Naive thymus-derived CD4-positive, alpha-beta T cell (primary cell): ENCODE measurements at regions not wholly inside any gene's neighbourhood (a gene's known extent, or its start where the extent isn't known, plus 50 kb on each side); places are given as distances from the start of the nearest gene placed in this dataset.
"Not testable (repeated sequence)": the region's sequence is repeated elsewhere in the genome, so short reads cannot be mapped to it uniquely, and the experiment has no call there.

Experiments
- ATAC-seq: fragments of 150-1000 bp; cut with Tn5 transposase; 2 replicates; pipeline ENCODE4 v1.10.0; 2021; ENCODE audit warnings: mild to moderate bottlenecking, moderate library complexity
- CTCF ChIA-PET: fragments of 350-600 bp; sonication (Branson Sonifier 250); formaldehyde crosslinking; loops from one replicate; lab custom pipeline; 2021; ENCODE audit warnings: antibody characterized with exemption; lab: Charles Lee
- POLR2A ChIA-PET: fragments of 350-600 bp; sonication (Branson Sonifier 250); formaldehyde crosslinking; loops from one replicate; lab custom pipeline; 2021; ENCODE audit warnings: antibody characterized with exemption, inconsistent platforms; lab: Charles Lee
- DNase-seq, 9 donors: peaks; one replicate each; pipeline versions ENCODE4 v3.0.0 to v3.0.0-alpha.2; 2020 to 2022; ENCODE audit warnings: mixed read lengths in 1 of 9
- H3K27ac ChIP-seq: one replicate; pipeline ENCODE4 v1.7.0; 2013; ENCODE audit warnings: mild to moderate bottlenecking, low read depth, low read length, moderate library complexity
- H3K27me3 ChIP-seq, 2 donors: one replicate each; pipeline ENCODE4 v1.7.0; 2013; ENCODE audit warnings: low read length in 2 of 2, mild to moderate bottlenecking in 2 of 2, moderate library complexity in 2 of 2; ENCODE audit not compliant: control insufficient read depth in 2 of 2, insufficient read depth in 2 of 2
- H3K36me3 ChIP-seq, 3 experiments: 1 replicate in 2 of 3; 2 replicates in 1 of 3; pipeline ENCODE4 v1.7.0; 2013; ENCODE audit warnings: low read length in 3 of 3, mild to moderate bottlenecking in 3 of 3, moderate library complexity in 1 of 3; ENCODE audit not compliant: insufficient read depth in 3 of 3, control insufficient read depth in 2 of 3
- H3K4me1 ChIP-seq, 2 donors: one replicate each; pipeline ENCODE4 v1.7.0; 2013; ENCODE audit warnings: low read length in 2 of 2, mild to moderate bottlenecking in 2 of 2, moderate library complexity in 1 of 2; ENCODE audit not compliant: control insufficient read depth in 2 of 2, insufficient read depth in 2 of 2
- H3K4me3 ChIP-seq: 2 replicates; pipeline ENCODE4 v1.7.0; 2013; ENCODE audit warnings: mild to moderate bottlenecking, low read length
- H3K9me3 ChIP-seq, 3 experiments: 1 replicate in 2 of 3; 2 replicates in 1 of 3; pipeline ENCODE4 v1.7.0; 2013; ENCODE audit warnings: low read length in 3 of 3; ENCODE audit not compliant: control insufficient read depth in 2 of 3
- H3K27ac Mint-ChIP-seq, 9 donors: one replicate each; pipeline ENCODE4 v1.8.0; 2020 to 2022; ENCODE audit warnings: mixed read lengths in 9 of 9, mild to moderate bottlenecking in 8 of 9, moderate library complexity in 5 of 9, inconsistent platforms in 2 of 9
- H3K27me3 Mint-ChIP-seq, 5 donors: one replicate each; pipeline ENCODE4 v1.8.0; 2021 to 2022; ENCODE audit warnings: mixed read lengths in 5 of 5, mild to moderate bottlenecking in 1 of 5
- H3K36me3 Mint-ChIP-seq, 5 donors: one replicate each; pipeline ENCODE4 v1.8.0; 2020 to 2022; ENCODE audit warnings: mixed read lengths in 5 of 5, mild to moderate bottlenecking in 3 of 5, inconsistent platforms in 1 of 5
- H3K4me1 Mint-ChIP-seq, 7 donors: one replicate each; pipeline ENCODE4 v1.8.0; 2020 to 2022; ENCODE audit warnings: mixed read lengths in 7 of 7, mild to moderate bottlenecking in 3 of 7, inconsistent platforms in 1 of 7
- H3K4me3 Mint-ChIP-seq, 10 donors: one replicate each; pipeline ENCODE4 v1.8.0; 2020 to 2022; ENCODE audit warnings: mild to moderate bottlenecking in 10 of 10, mixed read lengths in 10 of 10, moderate library complexity in 6 of 10, inconsistent platforms in 2 of 10
- H3K9me3 Mint-ChIP-seq, 11 donors: one replicate each; pipeline ENCODE4 v1.8.0; 2020 to 2022; ENCODE audit warnings: mixed read lengths in 11 of 11, mild to moderate bottlenecking in 4 of 11, inconsistent platforms in 1 of 11, moderate library complexity in 1 of 11
- intact Hi-C, 2 donors: fragments of 100-400 bp; cut with micrococcal nuclease; formaldehyde crosslinking; loops; one replicate each; pipeline ENCODE4 v1.15.1; 2023

DNA sequence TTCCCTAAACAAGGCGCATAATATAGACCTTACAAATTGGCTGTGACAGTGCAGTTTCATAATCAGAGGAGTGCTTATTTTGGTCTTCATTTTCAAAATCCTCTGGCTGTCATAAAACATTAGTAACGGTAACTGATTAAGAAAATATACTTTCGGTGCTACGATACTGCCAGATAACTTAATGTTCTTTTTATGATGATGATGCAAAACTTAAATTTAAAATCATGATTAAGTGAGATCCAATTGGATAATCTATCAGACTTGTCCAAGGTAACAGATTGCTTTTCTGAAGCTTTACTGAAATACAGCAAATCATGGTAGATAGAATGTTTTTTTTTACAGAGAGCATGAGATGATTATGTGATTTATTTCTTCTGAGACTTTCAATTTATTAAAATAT lies 364.2 kb upstream of the CNTN3 start:
- H3K36me3 Mint-ChIP-seq = no peaks in the 10 kb centered on the region
- Histone ChIP-seq H3K9me3 (no peaks in the 10 kb centered on the region), H3K36me3 (no peaks in the 10 kb centered on the region), H3K4me3 (no peak overlapping the region), H3K4me1 (no peaks in the 10 kb centered on the region), H3K27ac (no peak overlapping the region), H3K27me3 (no peaks in the 10 kb centered on the region)
- H3K27me3 Mint-ChIP-seq = no peaks in the 10 kb centered on the region
- ATAC-seq (no peak), DNase-seq (no peak)
- CTCF ChIA-PET = no interaction called here
- intact Hi-C loops = no loop called here
- POLR2A ChIA-PET = no interaction called here
- no peak overlapping the region for H3K27ac Mint-ChIP-seq
- H3K4me1 Mint-ChIP-seq = no peaks in the 10 kb centered on the region
- H3K9me3 Mint-ChIP-seq = peaks cover 0 to 19% (median 6%) of the 10 kb centered on the region in 11 donors
- no peak overlapping the region for H3K4me3 Mint-ChIP-seq

DNA sequence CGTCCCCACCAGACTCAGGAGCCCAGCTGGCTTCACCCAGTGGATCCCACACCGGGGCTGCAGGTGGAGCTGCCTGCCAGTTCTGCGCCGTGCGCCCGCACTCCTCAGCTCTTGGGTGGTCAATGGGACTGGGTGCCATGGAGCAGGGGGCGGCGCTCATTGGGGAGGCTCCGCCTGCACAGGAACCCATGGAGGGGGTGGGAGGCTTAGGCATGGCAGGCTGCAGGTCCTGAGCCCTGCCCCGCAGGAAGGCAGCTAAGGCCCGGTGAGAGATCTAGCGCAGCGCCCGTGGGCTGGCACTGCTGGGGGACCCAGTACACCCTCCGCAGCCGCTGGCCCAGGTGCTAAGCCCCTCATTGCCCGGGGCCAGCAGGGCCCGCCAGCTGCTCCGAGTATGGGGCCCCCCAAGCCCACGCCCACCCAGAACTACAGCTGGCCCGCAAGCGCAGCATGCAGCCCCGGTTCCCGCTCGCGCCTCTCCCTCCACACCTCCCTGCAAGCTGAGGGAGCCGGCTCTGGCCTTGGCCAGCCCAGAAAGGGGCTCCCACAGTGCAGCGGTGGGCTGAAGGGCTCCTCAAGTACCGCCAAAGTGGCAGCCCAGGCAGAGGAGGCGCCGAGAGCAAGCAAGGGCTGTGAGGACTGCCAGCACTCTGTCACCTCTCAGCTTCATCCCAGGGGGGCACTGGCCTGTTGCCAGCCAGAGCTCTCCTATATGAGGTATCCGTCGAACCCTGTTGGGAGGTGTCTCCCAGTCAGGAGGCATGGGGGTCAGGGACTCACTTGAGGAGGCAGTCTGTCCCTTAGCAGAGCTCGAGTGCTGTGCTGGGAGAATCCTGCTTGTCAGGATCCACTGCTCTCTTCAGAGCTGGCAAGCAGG lies 370.8 kb upstream of the CNTN3 start:
- H3K36me3 Mint-ChIP-seq, H3K27ac Mint-ChIP-seq, H3K4me1 Mint-ChIP-seq, H3K36me3 ChIP-seq, H3K27me3 Mint-ChIP-seq, DNase-seq, H3K4me3 Mint-ChIP-seq, ATAC-seq, CTCF ChIA-PET, H3K4me1 ChIP-seq, H3K27me3 ChIP-seq, intact Hi-C loops, H3K4me3 ChIP-seq, POLR2A ChIA-PET, H3K27ac ChIP-seq, H3K9me3 ChIP-seq: not testable (repeated sequence)
- H3K9me3 Mint-ChIP-seq = peaks cover 0 to 20% (median 6%) of the 10 kb centered on the region in 11 donors

DNA sequence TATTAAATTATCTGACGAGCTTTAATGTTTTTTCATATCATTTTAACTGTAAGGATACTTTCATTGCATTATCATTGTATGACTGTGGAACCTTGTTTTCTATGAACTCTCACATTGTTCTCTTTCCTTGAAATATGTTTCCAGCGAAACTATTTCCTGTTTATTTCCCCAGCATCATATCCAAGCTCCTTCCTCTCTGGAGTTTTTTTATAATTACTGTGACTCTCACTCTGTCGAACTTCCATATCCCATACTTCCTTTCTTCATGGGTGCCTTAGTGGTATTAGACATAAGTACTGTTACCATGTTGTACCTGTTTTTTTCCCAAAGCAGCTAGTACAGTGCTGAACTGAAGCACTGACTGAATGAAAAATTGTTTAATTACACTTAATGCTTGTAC lies 373.6 kb upstream of the CNTN3 start:
- ChIA-PET POLR2A (no interaction called here), CTCF (no interaction called here)
- ATAC-seq (no peak), DNase-seq (no peak)
- intact Hi-C loops = no loop called here
- Mint-ChIP-seq H3K36me3 (no peaks in the 10 kb centered on the region), H3K9me3 (peaks cover 0 to 13% (median 5%) of the 10 kb centered on the region in 11 donors), H3K27me3 (no peaks in the 10 kb centered on the region), H3K27ac (no peak overlapping the region), H3K4me3 (no peak overlapping the region), H3K4me1 (no peaks in the 10 kb centered on the region)
- Histone ChIP-seq H3K27ac (no peak overlapping the region), H3K4me1 (no peaks in the 10 kb centered on the region), H3K9me3 (no peaks in the 10 kb centered on the region), H3K4me3 (no peak overlapping the region), H3K27me3 (no peaks in the 10 kb centered on the region), H3K36me3 (no peaks in the 10 kb centered on the region)

DNA sequence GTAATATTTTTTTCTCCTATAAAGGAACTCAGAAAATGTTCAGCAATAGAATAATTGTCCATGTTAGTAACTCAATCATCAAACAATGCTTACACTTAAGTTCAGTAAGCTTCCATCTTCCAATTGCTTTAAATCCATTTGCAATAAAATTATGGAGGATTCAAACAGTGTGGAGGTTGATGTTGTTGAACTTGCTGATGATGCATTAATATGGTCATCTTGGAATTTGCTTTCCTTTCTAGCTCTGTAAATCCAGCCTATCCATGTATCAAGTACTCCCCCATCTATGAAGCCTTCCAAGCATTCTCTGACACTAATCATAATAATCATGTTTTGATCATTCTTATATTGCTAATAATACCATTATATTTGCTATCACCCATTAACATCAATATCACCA lies 378.4 kb upstream of the CNTN3 start:
- Histone ChIP-seq H3K27ac (no peak overlapping the region), H3K27me3 (no peaks in the 10 kb centered on the region), H3K9me3 (no peaks in the 10 kb centered on the region), H3K36me3 (no peaks in the 10 kb centered on the region), H3K4me3 (no peak overlapping the region), H3K4me1 (no peaks in the 10 kb centered on the region)
- POLR2A ChIA-PET = no interaction called here
- CTCF ChIA-PET = no interaction called here
- Mint-ChIP-seq H3K27me3 (no peaks in the 10 kb centered on the region), H3K9me3 (peaks cover 0 to 16% (median 3%) of the 10 kb centered on the region in 11 donors), H3K27ac (no peak overlapping the region), H3K4me1 (no peaks in the 10 kb centered on the region), H3K4me3 (no peak overlapping the region), H3K36me3 (no peaks in the 10 kb centered on the region)
- intact Hi-C loops = no loop called here
- no peak for DNase-seq
- ATAC-seq = no peak

DNA sequence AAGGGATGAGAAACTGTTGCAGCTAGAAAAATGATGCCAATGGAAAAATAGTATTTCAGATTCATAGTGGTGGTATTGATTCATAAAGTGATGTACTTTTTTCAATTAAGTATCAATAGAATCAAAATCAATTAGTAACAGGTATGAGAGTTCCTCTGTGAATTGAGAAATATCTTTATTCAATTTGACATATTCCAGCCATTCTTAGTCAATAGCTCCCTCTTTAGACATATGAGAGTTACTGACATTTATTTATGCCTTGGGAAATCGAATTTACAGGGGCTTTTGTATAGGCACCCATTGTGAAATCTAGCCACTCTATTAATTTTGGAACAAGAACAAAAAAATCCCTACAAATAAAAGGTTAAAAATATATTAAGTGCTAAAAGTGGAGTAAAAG lies 386.9 kb upstream of the CNTN3 start:
- ATAC-seq (no peak), DNase-seq (no peak)
- H3K4me1 ChIP-seq = no peaks in the 10 kb centered on the region
- H3K27me3 ChIP-seq = no peaks in the 10 kb centered on the region
- no peak overlapping the region for H3K4me3 ChIP-seq
- Mint-ChIP-seq H3K36me3 (peaks cover 0 to 4% (median 0%) of the 10 kb centered on the region in 5 donors), H3K9me3 (peaks cover 0 to 10% (median 7%) of the 10 kb centered on the region in 11 donors), H3K4me1 (no peaks in the 10 kb centered on the region), H3K27me3 (no peaks in the 10 kb centered on the region), H3K27ac (no peak overlapping the region), H3K4me3 (no peak overlapping the region)
- ChIA-PET POLR2A (no interaction called here), CTCF (no interaction called here)
- no peak overlapping the region for H3K27ac ChIP-seq
- H3K9me3 ChIP-seq = no peaks in the 10 kb centered on the region
- H3K36me3 ChIP-seq = no peaks in the 10 kb centered on the region
- intact Hi-C loops = no loop called here

DNA sequence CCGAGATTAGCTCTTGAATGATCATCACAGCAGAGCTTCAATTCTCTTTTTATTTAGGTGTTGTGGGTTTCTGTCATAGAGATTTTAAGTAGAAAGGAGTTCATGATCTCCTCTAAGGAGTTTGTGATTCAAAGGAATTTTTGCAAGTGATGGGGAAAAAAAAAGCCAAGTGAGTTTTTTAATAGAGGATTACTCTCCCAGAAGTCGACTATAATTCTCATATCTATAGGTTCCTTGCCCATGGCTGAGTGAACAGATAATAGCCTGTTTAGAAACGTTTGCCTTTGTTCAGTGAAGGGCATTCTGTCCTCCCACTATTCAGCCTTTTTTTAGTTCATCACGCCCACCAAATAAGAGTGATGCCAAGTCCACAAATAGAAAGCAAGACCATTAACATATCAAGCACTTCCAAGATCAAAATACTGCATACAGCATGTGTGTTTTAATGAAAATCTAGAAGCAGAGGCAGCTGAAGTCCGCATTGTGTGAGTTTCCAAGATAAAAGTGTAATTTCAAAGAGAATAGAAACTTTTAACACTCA lies 398.4 kb upstream of the CNTN3 start:
- ATAC-seq (no peak), DNase-seq (no peak)
- Histone ChIP-seq H3K27me3 (no peaks in the 10 kb centered on the region), H3K27ac (no peak overlapping the region), H3K4me1 (no peaks in the 10 kb centered on the region), H3K9me3 (no peaks in the 10 kb centered on the region), H3K36me3 (no peaks in the 10 kb centered on the region), H3K4me3 (no peak overlapping the region)
- POLR2A ChIA-PET = no interaction called here
- CTCF ChIA-PET = no interaction called here
- Mint-ChIP-seq H3K4me1 (no peaks in the 10 kb centered on the region), H3K9me3 (peaks cover 0 to 13% (median 5%) of the 10 kb centered on the region in 11 donors), H3K36me3 (no peaks in the 10 kb centered on the region), H3K27me3 (no peaks in the 10 kb centered on the region), H3K4me3 (no peak overlapping the region), H3K27ac (no peak overlapping the region)
- intact Hi-C loops = no loop called here

DNA sequence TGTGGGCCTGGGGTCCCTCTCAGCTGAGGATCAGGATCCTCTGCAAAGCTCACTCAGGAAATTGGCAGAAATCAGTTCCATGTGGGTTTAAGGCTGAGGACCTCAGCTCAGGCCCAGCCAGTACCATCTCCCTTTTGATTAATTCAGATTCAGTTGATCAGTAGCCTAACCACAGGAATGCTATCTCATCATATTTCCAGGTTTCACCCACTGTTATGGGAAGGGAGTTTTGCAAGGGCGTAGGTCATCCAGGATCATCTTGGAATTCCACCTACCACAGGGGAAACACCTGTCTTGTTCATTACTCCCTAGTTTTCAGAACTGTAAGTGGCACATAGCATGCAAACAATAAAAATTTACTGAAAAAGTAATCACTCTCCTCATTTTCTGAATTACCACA lies 399.5 kb upstream of the CNTN3 start:
- no peaks in the 10 kb centered on the region for H3K27me3 ChIP-seq
- DNase-seq = no peak
- no peak overlapping the region for H3K4me3 Mint-ChIP-seq
- H3K27ac Mint-ChIP-seq = no peak overlapping the region
- ATAC-seq = no peak
- intact Hi-C loops = no loop called here
- POLR2A ChIA-PET = no interaction called here
- H3K9me3 ChIP-seq = no peaks in the 10 kb centered on the region
- no peaks in the 10 kb centered on the region for H3K4me1 ChIP-seq
- no peaks in the 10 kb centered on the region for H3K36me3 Mint-ChIP-seq
- H3K27ac ChIP-seq = no peak overlapping the region
- H3K27me3 Mint-ChIP-seq = no peaks in the 10 kb centered on the region
- CTCF ChIA-PET = interaction anchor here (0.6 kb wide), 1 partner anchor 131 kb away, joined by 3 read pairs; no protein-coding TSS in a partner anchor
- H3K4me3 ChIP-seq = no peak overlapping the region
- no peaks in the 10 kb centered on the region for H3K4me1 Mint-ChIP-seq
- peaks cover 0 to 13% (median 5%) of the 10 kb centered on the region in 11 donors for H3K9me3 Mint-ChIP-seq
- H3K36me3 ChIP-seq = no peaks in the 10 kb centered on the region
